Loucy (cell line): ENCODE measurements at regions not wholly inside any gene's neighbourhood (a gene's known extent, or its start where the extent isn't known, plus 50 kb on each side); places are given as distances from the start of the nearest gene placed in this dataset.

ENCODE experiments used
- H2AFZ ChIP-seq: fragments of 200-600 bp; sonication (generic); 2 replicates; pipeline ENCODE4 v1.6.0; 2016; ENCODE audit warnings: antibody characterized with exemption, mild to moderate bottlenecking, low read length, moderate library complexity
- H3F3A ChIP-seq: fragments of 200-600 bp; 2 replicates; pipeline ENCODE4 v1.6.0; 2016; ENCODE audit warnings: antibody characterized with exemption, low read depth, mild to moderate bottlenecking
- H3K27me3 ChIP-seq: fragments of 200-600 bp; sonication (generic); 2 replicates; pipeline ENCODE4 v1.6.1; 2014; ENCODE audit warnings: low read length, mild to moderate bottlenecking; ENCODE audit not compliant: insufficient read depth, poor library complexity, severe bottlenecking
- H3K36me3 ChIP-seq: fragments of 200-600 bp; sonication (generic); 2 replicates; pipeline ENCODE4 v1.6.1; 2016; ENCODE audit warnings: low read length; ENCODE audit not compliant: insufficient read depth
- H3K4me1 ChIP-seq: fragments of 200-600 bp; sonication (generic); 2 replicates; pipeline ENCODE4 v1.5.1; 2014; ENCODE audit warnings: low read length, mild to moderate bottlenecking; ENCODE audit not compliant: insufficient read depth, poor library complexity, severe bottlenecking
- H3K4me2 ChIP-seq: fragments of 200-600 bp; sonication (generic); 2 replicates; pipeline ENCODE4 v1.6.0; 2014; ENCODE audit warnings: antibody characterized with exemption, low read length, low read depth, mild to moderate bottlenecking; ENCODE audit not compliant: poor library complexity, severe bottlenecking
- H3K4me3 ChIP-seq: fragments of 200-600 bp; sonication (generic); 2 replicates; pipeline ENCODE4 v1.5.1; 2014; ENCODE audit warnings: low read length, mild to moderate bottlenecking, mixed read lengths; ENCODE audit not compliant: poor library complexity, severe bottlenecking
- H3K79me2 ChIP-seq: fragments of 200-600 bp; sonication (generic); 2 replicates; pipeline ENCODE4 v1.6.1; 2014; ENCODE audit warnings: low read length; ENCODE audit not compliant: insufficient read depth
- H3K9ac ChIP-seq: fragments of 200-600 bp; sonication (generic); 2 replicates; pipeline ENCODE4 v1.6.0; 2014; ENCODE audit warnings: mild to moderate bottlenecking, low read depth, low read length, moderate library complexity; ENCODE audit not compliant: poor library complexity, severe bottlenecking
- H3K9me2 ChIP-seq: fragments of 200-600 bp; sonication (generic); replicated peaks from 2 replicates; pipeline ENCODE4 v1.6.1; 2016; ENCODE audit warnings: low read depth, low read length, mixed read lengths
- H3K9me3 ChIP-seq: fragments of 200-600 bp; sonication (generic); 2 replicates; pipeline ENCODE4 v1.6.1; 2014; ENCODE audit warnings: mild to moderate bottlenecking, antibody characterized with exemption, low read length, low read depth; ENCODE audit not compliant: insufficient read depth
- H4K20me1 ChIP-seq: fragments of 200-600 bp; sonication (generic); 2 replicates; pipeline ENCODE4 v1.6.0; 2014; ENCODE audit warnings: antibody characterized with exemption, low read length, mild to moderate bottlenecking; ENCODE audit not compliant: insufficient read depth, poor library complexity, severe bottlenecking
- CTCF ChIP-seq: fragments of 200-600 bp; sonication (generic); conservative IDR thresholded peaks from 2 replicates; pipeline ENCODE4 v1.5.1; 2014; ENCODE audit warnings: mild to moderate bottlenecking, antibody characterized with exemption, low read length
- EZH2phosphoT487 ChIP-seq: fragments of 200-600 bp; IDR thresholded peaks from 2 replicates; pipeline ENCODE4 v1.6.1; 2018; ENCODE audit warnings: antibody characterized with exemption, mild to moderate bottlenecking, moderate library complexity, borderline replicate concordance

GRCh38 chr5:159632866-159633265 lies 283.4 kb upstream of the ADRA1B start:
- Histone ChIP-seq H4K20me1 (no peaks in the 10 kb centered on the region), H3K4me1 (no peaks in the 10 kb centered on the region), H3K9ac (no peak overlapping the region), H2AFZ (no peak overlapping the region), H3K27me3 (no peaks in the 10 kb centered on the region), H3K4me2 (no peak overlapping the region), H3K79me2 (no peaks in the 10 kb centered on the region), H3K9me2 (no peaks in the 10 kb centered on the region), H3K9me3 (no peaks in the 10 kb centered on the region), H3K36me3 (no peaks in the 10 kb centered on the region), H3K4me3 (no peak overlapping the region), H3F3A (no peaks in the 10 kb centered on the region)
- TF ChIP-seq EZH2phosphoT487 (no peak), CTCF (no peak)

- Histone ChIP-seq H3K4me1 (no peaks in the 10 kb centered on the region), H3K4me2 (no peak overlapping the region), H3K79me2 (no peaks in the 10 kb centered on the region), H3K9me3 (no peaks in the 10 kb centered on the region), H3F3A (no peaks in the 10 kb centered on the region), H3K27me3 (no peaks in the 10 kb centered on the region), H3K36me3 (no peaks in the 10 kb centered on the region), H4K20me1 (no peaks in the 10 kb centered on the region), H3K9ac (no peak overlapping the region), H3K9me2 (no peaks in the 10 kb centered on the region), H2AFZ (no peak overlapping the region), H3K4me3 (no peak overlapping the region)
- TF ChIP-seq EZH2phosphoT487 (no peak), CTCF (no peak)
Observed at GRCh38 chr5:159638481-159638880, 277.8 kb upstream of the ADRA1B start.

- H3F3A ChIP-seq = no peaks in the 10 kb centered on the region
- TF ChIP-seq EZH2phosphoT487 = no peak
- no peak for TF ChIP-seq CTCF
- H3K9me2 ChIP-seq = no peaks in the 10 kb centered on the region
- no peak overlapping the region for H3K4me2 ChIP-seq
- H3K27me3 ChIP-seq = no peaks in the 10 kb centered on the region
- no peaks in the 10 kb centered on the region for H4K20me1 ChIP-seq
- H3K36me3 ChIP-seq = no peaks in the 10 kb centered on the region
- H3K4me3 ChIP-seq = no peak overlapping the region
- H3K9ac ChIP-seq = no peak overlapping the region
- no peak overlapping the region for H2AFZ ChIP-seq
- H3K79me2 ChIP-seq = no peaks in the 10 kb centered on the region
- no peaks in the 10 kb centered on the region for H3K4me1 ChIP-seq
- H3K9me3 ChIP-seq = no peaks in the 10 kb centered on the region
Observed at GRCh38 chr5:159638954-159639559, 277.2 kb upstream of the ADRA1B start.
